GM23338 (cell line): ENCODE measurements at regions not wholly inside any gene's neighbourhood (a gene's known extent, or its start where the extent isn't known, plus 50 kb on each side); places are given as distances from the start of the nearest gene placed in this dataset.

Experiments used
- ATAC-seq: fragments of 200-7000 bp; cut with Tn5 transposase; 3 replicates; pipeline ENCODE4 v1.9.1; 2020
- DNase-seq: peaks from one replicate; pipeline ENCODE4 v3.0.0-alpha.2; 2015; ENCODE audit warnings: low spot score
- H2AFZ ChIP-seq: fragments of 200-600 bp; sonication (generic); 2 replicates; pipeline ENCODE4 v1.8.0; 2016; ENCODE audit warnings: antibody characterized with exemption, mild to moderate bottlenecking, moderate library complexity
- H3F3A ChIP-seq: fragments of 200-600 bp; sonication (generic); replicated peaks from 2 replicates; pipeline ENCODE4 v1.8.0; 2017; ENCODE audit warnings: antibody characterized with exemption, mixed run types, low read depth
- H3K27ac ChIP-seq: fragments of 200-600 bp; sonication (generic); 2 replicates; pipeline ENCODE4 v1.6.1; 2016; ENCODE audit warnings: low read depth
- H3K27me3 ChIP-seq: fragments of 200-600 bp; sonication (generic); 2 replicates; pipeline ENCODE4 v1.8.0; 2016; ENCODE audit warnings: mild to moderate bottlenecking, mixed run types, moderate library complexity; ENCODE audit not compliant: insufficient read depth
- H3K36me3 ChIP-seq: fragments of 200-600 bp; sonication (generic); 2 replicates; pipeline ENCODE4 v1.8.0; 2016; ENCODE audit warnings: mild to moderate bottlenecking; ENCODE audit not compliant: insufficient read depth
- H3K4me1 ChIP-seq: fragments of 200-600 bp; sonication (generic); 2 replicates; pipeline ENCODE4 v1.8.0; 2016; ENCODE audit warnings: mild to moderate bottlenecking, moderate library complexity; ENCODE audit not compliant: insufficient read depth
- H3K4me2 ChIP-seq: fragments of 200-600 bp; sonication (generic); 2 replicates; pipeline ENCODE4 v1.7.1; 2017; ENCODE audit warnings: mixed run types
- H3K4me3 ChIP-seq: fragments of 200-600 bp; sonication (generic); 2 replicates; pipeline ENCODE4 v1.6.1; 2016; ENCODE audit warnings: mixed run types
- H3K79me2 ChIP-seq: fragments of 200-600 bp; sonication (generic); replicated peaks from 2 replicates; pipeline ENCODE4 v1.8.0; 2017; ENCODE audit warnings: mild to moderate bottlenecking; ENCODE audit not compliant: insufficient read depth
- H3K9me2 ChIP-seq: fragments of 200-600 bp; sonication (generic); 2 replicates; pipeline ENCODE4 v1.8.0; 2017; ENCODE audit not compliant: insufficient read depth
- H4K20me1 ChIP-seq: fragments of 200-600 bp; sonication (generic); replicated peaks from 2 replicates; pipeline ENCODE4 v1.8.0; 2017; ENCODE audit warnings: mild to moderate bottlenecking; ENCODE audit not compliant: insufficient read depth
- H3K27ac Mint-ChIP-seq: 2 replicates; pipeline ENCODE4 v1.8.0; 2020; ENCODE audit warnings: inconsistent platforms, mild to moderate bottlenecking, moderate library complexity, mixed read lengths
- H3K27me3 Mint-ChIP-seq: 3 replicates; pipeline ENCODE4 v1.8.0; 2022; ENCODE audit warnings: low read depth, mild to moderate bottlenecking, moderate library complexity, mixed read lengths, inconsistent platforms; ENCODE audit not compliant: insufficient read depth, poor library complexity
- H3K36me3 Mint-ChIP-seq: 3 replicates; pipeline ENCODE4 v1.8.0; 2021; ENCODE audit warnings: low read depth, mild to moderate bottlenecking, inconsistent platforms, moderate library complexity, mixed read lengths
- H3K4me1 Mint-ChIP-seq: 3 replicates; pipeline ENCODE4 v1.8.0; 2020; ENCODE audit warnings: mild to moderate bottlenecking, inconsistent platforms, mixed read lengths
- H3K4me3 Mint-ChIP-seq: 3 replicates; pipeline ENCODE4 v1.8.0; 2021; ENCODE audit warnings: moderate library complexity, mild to moderate bottlenecking, inconsistent platforms, mixed read lengths
- H3K9me3 Mint-ChIP-seq: 3 replicates; pipeline ENCODE4 v1.8.0; 2020; ENCODE audit warnings: moderate library complexity, mild to moderate bottlenecking, inconsistent platforms, mixed read lengths
- CREB1 ChIP-seq: fragments of 250-450 bp; sonication (Bioruptor Pico); IDR thresholded peaks from 2 replicates; pipeline ENCODE4 v1.5.0; 2020; ENCODE audit warnings: low read depth, mild to moderate bottlenecking, moderate library complexity
- CTCF ChIP-seq, 2 experiments: fragments of 200-600 bp in 1 of 2; sonication (generic) in 1 of 2; conservative IDR thresholded peaks; 2 replicates each; pipeline versions ENCODE4 v1.5.1 to v1.6.1; 2016 to 2017; ENCODE audit warnings: antibody characterized with exemption in 2 of 2, low read depth in 2 of 2, mild to moderate bottlenecking in 2 of 2, moderate library complexity in 1 of 2
- ETS1 ChIP-seq: IDR thresholded peaks from 2 replicates; pipeline ENCODE4 v1.6.1; 2016; ENCODE audit warnings: antibody characterized with exemption
- JUNB ChIP-seq: IDR thresholded peaks from one replicate; pipeline ENCODE4 v1.6.1; 2016; ENCODE audit warnings: antibody characterized with exemption; ENCODE audit not compliant: unreplicated experiment
- NANOG ChIP-seq: IDR thresholded peaks from 2 replicates; pipeline ENCODE4 v1.6.1; 2016; ENCODE audit warnings: antibody characterized with exemption, borderline replicate concordance
- REST ChIP-seq: IDR thresholded peaks from one replicate; pipeline ENCODE4 v1.6.1; 2018; ENCODE audit warnings: antibody characterized with exemption; ENCODE audit not compliant: unreplicated experiment
- ZNF114 ChIP-seq: fragments of 250-450 bp; sonication (Bioruptor Pico); IDR thresholded peaks from 2 replicates; pipeline ENCODE4 v1.5.0; 2020; ENCODE audit warnings: mild to moderate bottlenecking, moderate library complexity
- TF ChIP-seq, protein P1 (sequence below): fragments of 250-450 bp; sonication (Bioruptor Pico); IDR thresholded peaks from 2 replicates; pipeline ENCODE4 v1.5.0; 2020; ENCODE audit warnings: mild to moderate bottlenecking, moderate library complexity

DNA sequence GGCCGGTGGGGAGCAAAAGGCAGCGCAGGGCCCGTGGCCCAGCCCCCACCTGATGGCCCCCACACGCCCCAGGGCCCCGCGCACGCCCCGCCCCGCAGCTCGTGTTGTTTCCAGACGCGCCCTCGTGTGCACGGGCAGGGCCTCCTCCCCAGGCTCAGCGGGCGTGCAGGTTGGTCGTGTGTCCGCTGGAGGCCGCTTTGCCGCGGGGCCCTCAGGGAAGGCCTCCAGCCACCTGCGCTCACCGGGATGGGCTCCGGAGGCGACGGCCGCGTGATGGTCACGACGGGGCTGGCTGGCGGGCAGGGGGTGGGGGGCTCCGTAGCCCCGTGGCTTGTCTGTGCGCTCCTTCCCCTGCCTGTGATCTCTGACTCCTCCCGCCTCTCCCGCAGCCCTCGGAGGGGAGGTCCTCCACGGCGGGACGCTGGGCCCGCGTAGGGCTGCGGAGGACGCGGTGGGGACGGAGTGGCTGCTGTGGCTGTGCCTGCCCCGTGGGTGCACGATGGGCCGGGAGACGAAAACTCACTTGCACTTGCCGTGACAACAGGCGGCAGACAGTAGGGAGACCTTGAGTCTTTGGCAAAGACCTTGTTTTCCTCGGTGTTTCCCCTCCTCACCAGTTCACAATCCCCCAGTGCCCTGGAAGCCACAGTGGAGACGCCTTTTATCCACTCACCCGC lies 67.1 kb downstream of the RTP5 start:
- H3K4me3 Mint-ChIP-seq = no peak overlapping the region
- H3K36me3 Mint-ChIP-seq = peaks cover 13% of the 10 kb centered on the region
- ATAC-seq = peak; percentile 88
- Histone ChIP-seq H3K27me3 (peaks cover 12% of the 10 kb centered on the region), H3K4me3 (no peak overlapping the region), H4K20me1 (no peaks in the 10 kb centered on the region), H3K36me3 (no peaks in the 10 kb centered on the region), H3K9me2 (peaks cover 5% of the 10 kb centered on the region; the same call in 1 of the 2 replicates), H3K27ac (no peak overlapping the region), H3K4me1 (no peaks in the 10 kb centered on the region), H3K79me2 (no peaks in the 10 kb centered on the region), H3F3A (no peaks in the 10 kb centered on the region), H3K4me2 (peak overlapping the region; percentile 43; the same call in 1 of the 2 replicates), H2AFZ (no peak overlapping the region)
- no peaks in the 10 kb centered on the region; the same call in 2 of the 3 replicates for H3K4me1 Mint-ChIP-seq
- DNase-seq = peak; percentile 71
- TF ChIP-seq NANOG (no peak), ZNF114 (CRISPR knock-in tag) (no peak), CTCF (conservative IDR thresholded peaks at IDR 0.05; ENCODE audit: low read depth in 2 of 2) (peak in 1 of 2 experiments; percentile 46; a peak in 2 of 4 replicates), JUNB (no peak)
- no peak overlapping the region for H3K27ac Mint-ChIP-seq
- H3K27me3 Mint-ChIP-seq = peaks cover 5% of the 10 kb centered on the region
- H3K9me3 Mint-ChIP-seq = peaks cover 24% of the 10 kb centered on the region

GRCh38 chr2:241937297-241937696 lies 67.8 kb downstream of the RTP5 start:
- Mint-ChIP-seq H3K27me3 (peaks cover 6% of the 10 kb centered on the region), H3K4me3 (no peak overlapping the region), H3K4me1 (no peaks in the 10 kb centered on the region; the same call in 2 of the 3 replicates), H3K36me3 (peaks cover 13% of the 10 kb centered on the region), H3K9me3 (peaks cover 24% of the 10 kb centered on the region), H3K27ac (no peak overlapping the region)
- no peak overlapping the region for H3K4me2 ChIP-seq
- H3K79me2 ChIP-seq = no peaks in the 10 kb centered on the region
- no peaks in the 10 kb centered on the region for H3F3A ChIP-seq
- H3K4me3 ChIP-seq = no peak overlapping the region
- H3K27ac ChIP-seq = no peak overlapping the region
- peaks cover 5% of the 10 kb centered on the region; the same call in 1 of the 2 replicates for H3K9me2 ChIP-seq
- ATAC-seq (no peak), DNase-seq (no peak)
- H3K36me3 ChIP-seq = no peaks in the 10 kb centered on the region
- H3K4me1 ChIP-seq = no peaks in the 10 kb centered on the region
- no peak overlapping the region for H2AFZ ChIP-seq
- peaks cover 12% of the 10 kb centered on the region for H3K27me3 ChIP-seq
- H4K20me1 ChIP-seq = no peaks in the 10 kb centered on the region
- TF ChIP-seq CREB1 (CRISPR knock-in tag) = no peak
- no peak for TF ChIP-seq ZNF114 (CRISPR knock-in tag)
- TF ChIP-seq NANOG = no peak
- TF ChIP-seq, protein P1, sequence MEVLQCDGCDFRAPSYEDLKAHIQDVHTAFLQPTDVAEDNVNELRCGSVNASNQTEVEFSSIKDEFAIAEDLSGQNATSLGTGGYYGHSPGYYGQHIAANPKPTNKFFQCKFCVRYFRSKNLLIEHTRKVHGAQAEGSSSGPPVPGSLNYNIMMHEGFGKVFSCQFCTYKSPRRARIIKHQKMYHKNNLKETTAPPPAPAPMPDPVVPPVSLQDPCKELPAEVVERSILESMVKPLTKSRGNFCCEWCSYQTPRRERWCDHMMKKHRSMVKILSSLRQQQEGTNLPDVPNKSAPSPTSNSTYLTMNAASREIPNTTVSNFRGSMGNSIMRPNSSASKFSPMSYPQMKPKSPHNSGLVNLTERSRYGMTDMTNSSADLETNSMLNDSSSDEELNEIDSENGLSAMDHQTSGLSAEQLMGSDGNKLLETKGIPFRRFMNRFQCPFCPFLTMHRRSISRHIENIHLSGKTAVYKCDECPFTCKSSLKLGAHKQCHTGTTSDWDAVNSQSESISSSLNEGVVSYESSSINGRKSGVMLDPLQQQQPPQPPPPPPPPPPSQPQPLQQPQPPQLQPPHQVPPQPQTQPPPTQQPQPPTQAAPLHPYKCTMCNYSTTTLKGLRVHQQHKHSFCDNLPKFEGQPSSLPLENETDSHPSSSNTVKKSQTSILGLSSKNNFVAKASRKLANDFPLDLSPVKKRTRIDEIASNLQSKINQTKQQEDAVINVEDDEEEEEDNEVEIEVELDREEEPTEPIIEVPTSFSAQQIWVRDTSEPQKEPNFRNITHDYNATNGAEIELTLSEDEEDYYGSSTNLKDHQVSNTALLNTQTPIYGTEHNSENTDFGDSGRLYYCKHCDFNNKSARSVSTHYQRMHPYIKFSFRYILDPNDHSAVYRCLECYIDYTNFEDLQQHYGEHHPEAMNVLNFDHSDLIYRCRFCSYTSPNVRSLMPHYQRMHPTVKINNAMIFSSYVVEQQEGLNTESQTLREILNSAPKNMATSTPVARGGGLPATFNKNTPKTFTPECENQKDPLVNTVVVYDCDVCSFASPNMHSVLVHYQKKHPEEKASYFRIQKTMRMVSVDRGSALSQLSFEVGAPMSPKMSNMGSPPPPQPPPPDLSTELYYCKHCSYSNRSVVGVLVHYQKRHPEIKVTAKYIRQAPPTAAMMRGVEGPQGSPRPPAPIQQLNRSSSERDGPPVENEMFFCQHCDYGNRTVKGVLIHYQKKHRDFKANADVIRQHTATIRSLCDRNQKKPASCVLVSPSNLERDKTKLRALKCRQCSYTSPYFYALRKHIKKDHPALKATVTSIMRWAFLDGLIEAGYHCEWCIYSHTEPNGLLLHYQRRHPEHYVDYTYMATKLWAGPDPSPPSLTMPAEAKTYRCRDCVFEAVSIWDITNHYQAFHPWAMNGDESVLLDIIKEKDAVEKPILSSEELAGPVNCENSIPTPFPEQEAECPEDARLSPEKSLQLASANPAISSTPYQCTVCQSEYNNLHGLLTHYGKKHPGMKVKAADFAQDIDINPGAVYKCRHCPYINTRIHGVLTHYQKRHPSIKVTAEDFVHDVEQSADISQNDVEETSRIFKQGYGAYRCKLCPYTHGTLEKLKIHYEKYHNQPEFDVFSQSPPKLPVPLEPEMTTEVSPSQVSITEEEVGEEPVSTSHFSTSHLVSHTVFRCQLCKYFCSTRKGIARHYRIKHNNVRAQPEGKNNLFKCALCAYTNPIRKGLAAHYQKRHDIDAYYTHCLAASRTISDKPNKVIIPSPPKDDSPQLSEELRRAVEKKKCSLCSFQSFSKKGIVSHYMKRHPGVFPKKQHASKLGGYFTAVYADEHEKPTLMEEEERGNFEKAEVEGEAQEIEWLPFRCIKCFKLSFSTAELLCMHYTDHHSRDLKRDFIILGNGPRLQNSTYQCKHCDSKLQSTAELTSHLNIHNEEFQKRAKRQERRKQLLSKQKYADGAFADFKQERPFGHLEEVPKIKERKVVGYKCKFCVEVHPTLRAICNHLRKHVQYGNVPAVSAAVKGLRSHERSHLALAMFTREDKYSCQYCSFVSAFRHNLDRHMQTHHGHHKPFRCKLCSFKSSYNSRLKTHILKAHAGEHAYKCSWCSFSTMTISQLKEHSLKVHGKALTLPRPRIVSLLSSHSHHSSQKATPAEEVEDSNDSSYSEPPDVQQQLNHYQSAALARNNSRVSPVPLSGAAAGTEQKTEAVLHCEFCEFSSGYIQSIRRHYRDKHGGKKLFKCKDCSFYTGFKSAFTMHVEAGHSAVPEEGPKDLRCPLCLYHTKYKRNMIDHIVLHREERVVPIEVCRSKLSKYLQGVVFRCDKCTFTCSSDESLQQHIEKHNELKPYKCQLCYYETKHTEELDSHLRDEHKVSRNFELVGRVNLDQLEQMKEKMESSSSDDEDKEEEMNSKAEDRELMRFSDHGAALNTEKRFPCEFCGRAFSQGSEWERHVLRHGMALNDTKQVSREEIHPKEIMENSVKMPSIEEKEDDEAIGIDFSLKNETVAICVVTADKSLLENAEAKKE (CRISPR knock-in tag) = no peak
- no peak for TF ChIP-seq ETS1
- no peak for TF ChIP-seq REST
